ENCODE measurements at regions not wholly inside any gene's neighbourhood (a gene's known extent, or its start where the extent isn't known, plus 50 kb on each side); places are given as distances from the start of the nearest gene placed in this dataset.

- no peak for ATAC-seq (replicated peaks in 6 of 8)
- 0 to 100% (median 80%) methylated on average over 1 of the region's 1 CpG; no CpG with 5 or more reads in 7 of the 10 experiments for WGBS, 10 experiments
- peaks cover 0 to 6% of the 10 kb centered on the region in 2 donors for H3K4me1 ChIP-seq (replicated peaks in 1 of 2)
- no peak overlapping the region for H3K27ac ChIP-seq
- in situ Hi-C loops (cut with MboI; ENCODE audit: low pct_unique_long_range_greater_than_20kb in 2 of 9, low sequenced_read_pairs in 9 of 9, unreplicated experiment in 9 of 9), result no loop called here
- no peak overlapping the region for H3K4me3 ChIP-seq
These were observed 287.5 kb downstream of the MED10 start for GRCh38 chr5:6090838-6091237.

DNA sequence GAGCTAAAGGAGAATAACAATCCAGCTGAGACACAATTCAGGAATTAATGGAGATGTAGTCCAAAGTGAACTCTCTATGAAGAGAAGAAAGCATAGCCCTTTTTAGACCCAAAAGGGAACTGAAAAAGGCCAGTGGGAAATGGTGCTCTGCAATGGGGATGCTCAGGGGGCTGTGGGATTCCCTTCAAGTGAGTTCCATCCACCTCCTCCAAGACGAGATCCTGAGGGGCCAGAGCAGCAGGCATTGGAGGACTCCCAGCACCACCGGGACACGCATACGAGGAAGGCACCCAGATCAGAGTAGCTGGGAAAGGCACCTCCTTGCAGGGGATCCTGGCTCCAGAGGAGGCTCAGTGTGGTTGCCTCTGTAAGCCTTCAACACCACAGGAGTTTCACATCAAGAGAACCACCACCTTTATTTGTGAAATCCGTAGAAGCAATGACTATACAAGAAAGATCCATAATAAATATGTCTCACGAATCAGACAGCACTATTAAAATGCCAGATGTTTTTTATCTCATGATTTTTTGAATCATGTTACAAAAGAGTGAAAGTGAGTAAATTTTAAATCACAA, 288.2 kb downstream of the MED10 start:
- WGBS, 10 experiments, result 0 to 83% (median 69%) methylated on average over 1 to 6 of the region's 6 CpGs; no CpG with 5 or more reads in 3 of the 10 experiments
- no peak overlapping the region for H3K27ac ChIP-seq
- no peak overlapping the region for H3K4me3 ChIP-seq
- ATAC-seq (replicated peaks in 6 of 8), result no peak
- in situ Hi-C loops (cut with MboI; ENCODE audit: low pct_unique_long_range_greater_than_20kb in 2 of 9, low sequenced_read_pairs in 9 of 9, unreplicated experiment in 9 of 9), result no loop called here
- peaks cover 0 to 6% of the 10 kb centered on the region in 2 donors for H3K4me1 ChIP-seq (replicated peaks in 1 of 2)

DNA sequence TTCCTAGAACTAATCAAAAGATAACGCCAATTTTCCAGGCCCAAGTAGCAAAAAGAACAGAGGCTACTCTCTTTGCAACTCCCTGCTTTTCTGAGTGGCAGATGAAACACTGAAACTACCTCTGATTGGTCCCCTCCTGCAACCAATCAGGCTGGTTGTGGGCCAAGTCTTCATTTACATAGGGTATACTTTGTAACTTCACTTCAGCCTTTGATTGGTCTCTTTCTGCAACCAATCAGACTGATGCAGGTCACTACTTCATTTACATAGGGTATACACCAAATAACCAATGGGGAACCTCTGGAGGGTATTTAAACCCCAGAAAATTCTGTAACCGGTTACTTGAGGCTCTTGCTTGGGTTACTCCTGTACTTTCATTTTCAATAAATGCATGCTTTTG, 289.6 kb downstream of the MED10 start:
- WGBS, 10 experiments, result 0 to 100% (median 78%) methylated on average over 1 to 2 of the region's 2 CpGs; no CpG with 5 or more reads in 3 of the 10 experiments
- no peak overlapping the region for H3K27ac ChIP-seq
- in situ Hi-C loops (cut with MboI; ENCODE audit: low pct_unique_long_range_greater_than_20kb in 2 of 9, low sequenced_read_pairs in 9 of 9, unreplicated experiment in 9 of 9), result no loop called here
- H3K4me1 ChIP-seq (replicated peaks in 1 of 2), result peaks cover 3 to 18% of the 10 kb centered on the region in 2 donors
- no peak overlapping the region for H3K4me3 ChIP-seq
- no peak for ATAC-seq (replicated peaks in 6 of 8)

DNA sequence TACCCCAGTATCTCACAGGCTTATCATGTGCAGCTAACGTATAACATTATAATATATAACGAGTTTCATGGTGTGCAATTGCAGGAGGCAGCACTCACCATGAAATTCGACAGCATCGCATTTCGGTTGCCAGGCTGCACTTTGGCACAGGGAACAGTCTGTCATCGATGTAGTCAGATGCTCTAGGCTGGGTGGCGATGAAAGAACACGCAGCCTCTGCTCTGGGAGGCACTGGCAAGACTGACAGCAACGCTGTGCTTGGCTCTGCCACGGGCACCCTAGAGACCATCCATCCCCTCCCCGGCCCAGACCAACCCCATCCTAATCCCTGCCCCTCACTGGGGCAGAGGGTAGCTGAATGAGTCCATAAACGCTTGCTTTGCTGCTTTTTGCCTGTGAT, 290.8 kb downstream of the MED10 start:
- ATAC-seq (replicated peaks in 6 of 8), result peak in 1 of 8 experiments; percentile 52
- WGBS, 10 experiments, result 0 to 100% (median 100%) methylated on average over 1 to 2 of the region's 12 CpGs; no CpG with 5 or more reads in 4 of the 10 experiments
- Histone ChIP-seq H3K27ac (no peak overlapping the region), H3K4me3 (no peak overlapping the region), H3K4me1 (replicated peaks in 1 of 2) (peaks cover 6 to 20% of the 10 kb centered on the region in 2 donors)
- in situ Hi-C loops (cut with MboI; ENCODE audit: low pct_unique_long_range_greater_than_20kb in 2 of 9, low sequenced_read_pairs in 9 of 9, unreplicated experiment in 9 of 9), result no loop called here

DNA sequence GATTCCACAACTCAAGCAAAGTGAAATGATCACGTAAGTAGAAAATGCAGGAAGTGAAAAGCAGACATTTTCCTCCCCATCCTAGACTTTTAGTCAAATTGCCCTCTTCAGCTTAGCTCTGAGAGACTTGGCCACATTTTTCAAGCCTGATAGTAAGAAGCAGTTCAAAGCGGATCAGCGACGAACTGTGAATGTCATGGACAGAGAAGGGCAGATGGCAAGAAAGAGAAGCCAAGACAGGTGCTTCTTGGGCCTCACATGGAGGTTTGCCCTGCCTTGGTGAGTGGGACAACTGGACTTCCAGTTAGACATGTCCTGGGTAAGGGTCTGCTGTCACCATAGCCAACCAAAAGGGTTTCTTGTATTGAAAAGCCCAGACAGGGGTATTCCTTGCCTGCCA, 291.5 kb downstream of the MED10 start:
- no peak overlapping the region for H3K27ac ChIP-seq
- no peak overlapping the region for H3K4me3 ChIP-seq
- H3K4me1 ChIP-seq (replicated peaks in 1 of 2), result peaks cover 6 to 20% of the 10 kb centered on the region in 2 donors
- 0 to 95% (median 87%) methylated on average over 3 to 4 of the region's 4 CpGs; no CpG with 5 or more reads in 3 of the 10 experiments for WGBS, 10 experiments
- ATAC-seq (replicated peaks in 6 of 8), result no peak
- in situ Hi-C loops (cut with MboI; ENCODE audit: low pct_unique_long_range_greater_than_20kb in 2 of 9, low sequenced_read_pairs in 9 of 9, unreplicated experiment in 9 of 9), result no loop called here

GRCh38 chr5:6085341-6085860, 292.9 kb downstream of the MED10 start:
- H3K4me3 ChIP-seq, result no peak overlapping the region
- WGBS, 10 experiments, result 34 to 100% (median 79%) methylated on average over 1 to 8 of the region's 9 CpGs
- peaks cover 6 to 20% of the 10 kb centered on the region in 2 donors for H3K4me1 ChIP-seq (replicated peaks in 1 of 2)
- in situ Hi-C loops (cut with MboI; ENCODE audit: low pct_unique_long_range_greater_than_20kb in 2 of 9, low sequenced_read_pairs in 9 of 9, unreplicated experiment in 9 of 9), result no loop called here
- H3K27ac ChIP-seq, result no peak overlapping the region
- ATAC-seq (replicated peaks in 6 of 8), result no peak

GRCh38 chr5:6084836-6085235, 293.5 kb downstream of the MED10 start:
- H3K27ac ChIP-seq, result no peak overlapping the region
- no peak overlapping the region for H3K4me3 ChIP-seq
- peaks cover 6 to 20% of the 10 kb centered on the region in 2 donors for H3K4me1 ChIP-seq (replicated peaks in 1 of 2)
- 0 to 100% (median 75%) methylated on average over 1 to 2 of the region's 2 CpGs; no CpG with 5 or more reads in 2 of the 10 experiments for WGBS, 10 experiments
- ATAC-seq (replicated peaks in 6 of 8), result no peak
- in situ Hi-C loops (cut with MboI; ENCODE audit: low pct_unique_long_range_greater_than_20kb in 2 of 9, low sequenced_read_pairs in 9 of 9, unreplicated experiment in 9 of 9), result no loop called here

- 11 to 82% (median 54%) methylated on average over 2 to 7 of the region's 8 CpGs; no CpG with 5 or more reads in 2 of the 10 experiments for WGBS, 10 experiments
- Histone ChIP-seq H3K27ac (no peak overlapping the region), H3K4me3 (no peak overlapping the region), H3K4me1 (replicated peaks in 1 of 2) (peaks cover 6 to 20% of the 10 kb centered on the region in 2 donors)
- in situ Hi-C loops (cut with MboI; ENCODE audit: low pct_unique_long_range_greater_than_20kb in 2 of 9, low sequenced_read_pairs in 9 of 9, unreplicated experiment in 9 of 9), result no loop called here
- ATAC-seq (replicated peaks in 6 of 8), result peak in 5 of 8 experiments; percentile 39 to 82 (median 63)
These were observed 294.0 kb downstream of the MED10 start for GRCh38 chr5:6084376-6084775.

- no peak overlapping the region for H3K4me3 ChIP-seq
- H3K27ac ChIP-seq, result no peak overlapping the region
- in situ Hi-C loops (cut with MboI; ENCODE audit: low pct_unique_long_range_greater_than_20kb in 2 of 9, low sequenced_read_pairs in 9 of 9, unreplicated experiment in 9 of 9), result no loop called here
- WGBS, 10 experiments, result 17 to 86% (median 67%) methylated on average over 1 to 10 of the region's 11 CpGs; no CpG with 5 or more reads in 3 of the 10 experiments
- ATAC-seq (replicated peaks in 6 of 8), result peak in 6 of 8 experiments; percentile 49 to 81 (median 76)
- peaks cover 6 to 23% of the 10 kb centered on the region in 2 donors for H3K4me1 ChIP-seq (replicated peaks in 1 of 2)
These were observed 294.9 kb downstream of the MED10 start for GRCh38 chr5:6083311-6083978.

DNA sequence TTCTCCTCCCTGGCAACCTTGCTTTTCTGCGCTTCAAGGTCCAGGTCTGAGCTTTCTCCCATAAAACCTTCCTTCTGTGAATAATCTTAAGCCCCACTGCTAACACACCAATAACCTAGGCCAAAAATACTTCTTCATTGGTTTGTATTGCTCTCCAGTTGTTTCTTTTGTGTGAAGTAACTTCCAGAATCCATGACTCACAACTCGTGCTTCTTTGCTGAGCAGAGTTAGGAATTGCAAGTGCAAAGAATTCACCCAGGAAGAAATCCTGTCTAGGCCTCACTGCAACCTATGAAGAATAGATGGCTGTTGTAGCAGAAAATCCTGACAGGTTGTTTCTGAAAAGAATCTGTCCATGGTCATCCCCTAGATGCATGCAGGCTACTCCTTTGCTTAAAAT, 295.7 kb downstream of the MED10 start:
- ATAC-seq (replicated peaks in 6 of 8), result peak in 1 of 8 experiments; percentile 31
- WGBS, 10 experiments, result 13 to 90% (median 75%) methylated on average over 1 to 2 of the region's 2 CpGs; no CpG with 5 or more reads in 6 of the 10 experiments
- peaks cover 6 to 29% of the 10 kb centered on the region in 2 donors for H3K4me1 ChIP-seq (replicated peaks in 1 of 2)
- no peak overlapping the region for H3K4me3 ChIP-seq
- in situ Hi-C loops (cut with MboI; ENCODE audit: low pct_unique_long_range_greater_than_20kb in 2 of 9, low sequenced_read_pairs in 9 of 9, unreplicated experiment in 9 of 9), result no loop called here
- H3K27ac ChIP-seq, result no peak overlapping the region

DNA sequence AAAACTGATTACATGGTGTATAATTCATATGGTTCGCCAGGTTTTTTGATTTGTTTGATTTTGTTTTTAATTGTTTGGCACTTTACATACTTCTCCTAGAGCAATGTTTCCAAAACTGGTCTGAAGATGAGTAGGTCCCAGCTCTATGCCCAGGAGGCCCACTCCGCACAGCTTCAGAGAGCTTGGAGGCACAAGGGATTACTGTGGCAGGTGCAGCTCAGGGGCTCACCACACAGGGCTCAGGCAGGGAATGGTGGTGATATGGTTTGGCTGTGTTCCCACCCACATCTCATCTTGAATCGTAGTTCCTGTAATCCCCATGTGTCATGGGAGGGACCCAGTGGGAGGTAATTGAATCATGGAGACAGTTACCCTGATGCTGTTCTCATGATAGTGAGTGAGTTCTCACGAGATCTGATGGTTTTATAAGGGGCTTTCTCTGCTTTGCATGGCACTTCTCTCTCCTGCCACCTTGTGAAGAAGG, 296.6 kb downstream of the MED10 start:
- Histone ChIP-seq H3K27ac (no peak overlapping the region), H3K4me1 (replicated peaks in 1 of 2) (peaks cover 6 to 34% of the 10 kb centered on the region in 2 donors), H3K4me3 (no peak overlapping the region)
- 6 to 100% (median 73%) methylated on average over 1 to 4 of the region's 4 CpGs; no CpG with 5 or more reads in 2 of the 10 experiments for WGBS, 10 experiments
- ATAC-seq (replicated peaks in 6 of 8), result peak in 1 of 8 experiments; percentile 17
- in situ Hi-C loops (cut with MboI; ENCODE audit: low pct_unique_long_range_greater_than_20kb in 2 of 9, low sequenced_read_pairs in 9 of 9, unreplicated experiment in 9 of 9), result no loop called here

DNA sequence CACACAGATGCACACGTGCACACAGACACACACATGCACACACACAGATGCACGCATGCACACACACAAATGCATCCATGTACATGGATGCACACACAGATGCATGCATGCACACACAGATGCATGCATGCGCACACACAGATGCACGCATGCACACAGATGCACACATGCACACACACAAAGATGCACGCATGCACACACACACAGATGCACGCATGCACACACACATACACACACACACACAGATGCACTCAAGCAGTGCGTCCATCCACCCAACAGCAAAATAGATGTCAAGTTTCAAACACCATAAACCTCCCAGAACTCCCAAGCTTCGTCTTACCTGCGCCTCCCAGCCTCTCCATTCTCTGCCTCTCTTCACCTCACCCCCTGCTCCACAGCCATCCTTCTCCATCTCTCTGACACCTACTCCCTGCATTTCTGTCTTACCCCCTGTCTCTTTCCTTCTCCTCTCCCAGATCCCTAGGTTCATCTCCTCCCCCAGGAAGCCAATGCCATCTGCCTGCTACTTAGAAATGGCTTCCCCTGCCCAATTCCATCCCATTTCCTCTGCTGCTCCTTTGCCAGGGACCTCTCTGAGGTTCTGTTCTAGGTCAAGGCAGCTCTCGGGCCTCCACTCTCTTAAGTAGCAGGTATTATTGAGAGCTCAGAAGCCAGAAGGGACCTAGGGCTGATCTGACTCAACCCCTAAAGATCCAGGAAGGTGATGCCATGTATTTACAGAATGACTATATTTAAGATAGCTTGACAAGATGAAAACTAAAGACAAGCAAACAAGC, 297.2 kb downstream of the MED10 start:
- 0 to 100% (median 94%) methylated on average over 1 to 8 of the region's 10 CpGs for WGBS, 10 experiments
- no peak for ATAC-seq (replicated peaks in 6 of 8)
- peaks cover 6 to 38% of the 10 kb centered on the region in 2 donors for H3K4me1 ChIP-seq (replicated peaks in 1 of 2)
- in situ Hi-C loops (cut with MboI; ENCODE audit: low pct_unique_long_range_greater_than_20kb in 2 of 9, low sequenced_read_pairs in 9 of 9, unreplicated experiment in 9 of 9), result no loop called here
- no peak overlapping the region for H3K4me3 ChIP-seq
- no peak overlapping the region for H3K27ac ChIP-seq

- 20 to 100% (median 77%) methylated on average over 1 to 6 of the region's 7 CpGs; no CpG with 5 or more reads in 3 of the 10 experiments for WGBS, 10 experiments
- H3K4me3 ChIP-seq, result no peak overlapping the region
- H3K4me1 ChIP-seq (replicated peaks in 1 of 2), result peaks cover 6 to 38% of the 10 kb centered on the region in 2 donors
- ATAC-seq (replicated peaks in 6 of 8), result no peak
- H3K27ac ChIP-seq, result no peak overlapping the region
- in situ Hi-C loops (cut with MboI; ENCODE audit: low pct_unique_long_range_greater_than_20kb in 2 of 9, low sequenced_read_pairs in 9 of 9, unreplicated experiment in 9 of 9), result no loop called here
These were observed 297.9 kb downstream of the MED10 start for GRCh38 chr5:6080436-6080835.

All from motor neuron (in vitro differentiated cells).